Fibroblast of the aortic adventitia (primary cell): ENCODE measurements at regions not wholly inside any gene's neighbourhood (a gene's known extent, or its start where the extent isn't known, plus 50 kb on each side); places are given as distances from the start of the nearest gene placed in this dataset.
A peak's percentile ranks its signal among the peaks of the same experiment; 100 is the strongest.

Experiments
- DNase-seq: peaks from one replicate; pipeline ENCODE4 v3.0.0-alpha.2; 2010; ENCODE audit warnings: low read depth
- H3K4me3 ChIP-seq: 2 replicates; pipeline ENCODE4 v1.5.1; 2011; ENCODE audit warnings: low read depth, mild to moderate bottlenecking, control low read depth, low read length, moderate library complexity
- TF ChIP-seq, protein P1 (sequence below): IDR thresholded peaks from 2 replicates; pipeline ENCODE4 v1.5.1; 2011; ENCODE audit warnings: mild to moderate bottlenecking, low read length, control low read depth, inconsistent platforms; ENCODE audit not compliant: insufficient read depth

DNA sequence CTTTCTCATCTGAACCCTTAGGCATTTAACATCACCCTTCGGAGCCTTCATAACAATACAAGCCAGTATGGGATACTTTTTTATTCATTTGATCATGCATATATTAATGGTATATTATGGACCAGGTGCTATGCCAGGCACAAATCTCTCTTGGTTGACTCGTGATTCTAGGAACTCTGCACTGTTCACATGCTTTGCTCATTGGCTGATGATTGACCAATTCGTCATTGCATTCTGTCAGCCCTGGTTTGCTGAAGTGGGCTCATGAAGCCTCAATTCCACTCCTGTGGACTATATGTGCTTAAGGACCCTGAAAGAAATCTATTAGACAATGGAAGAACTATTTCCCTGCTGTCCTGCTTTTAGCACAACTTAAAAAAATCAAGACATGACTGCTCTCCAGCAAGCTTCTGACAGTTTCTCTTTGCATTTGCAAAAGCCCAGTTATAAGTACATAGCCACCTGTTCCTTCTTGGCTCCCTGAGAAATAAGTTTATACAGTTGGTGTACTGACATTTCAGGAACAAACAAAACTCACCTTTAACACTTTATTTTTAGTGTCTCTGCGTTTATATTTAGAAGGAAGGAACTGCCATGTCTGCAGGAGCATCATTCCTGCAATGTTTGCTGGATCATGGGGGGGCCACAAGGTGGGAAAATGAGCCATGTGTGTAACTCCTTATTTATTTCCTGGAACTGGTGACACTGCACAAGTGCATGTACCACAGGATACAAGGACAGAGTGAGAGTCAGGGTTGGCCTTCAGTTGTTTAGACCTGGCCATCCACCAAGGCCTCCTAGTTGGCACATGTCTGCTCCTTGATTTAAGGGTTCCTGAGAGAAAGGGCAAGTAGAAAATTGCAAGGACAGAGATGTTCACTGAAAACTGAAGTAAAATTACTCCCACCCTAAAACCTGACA lies 146.0 kb upstream of the NAMPT start:
- TF ChIP-seq, protein P1, sequence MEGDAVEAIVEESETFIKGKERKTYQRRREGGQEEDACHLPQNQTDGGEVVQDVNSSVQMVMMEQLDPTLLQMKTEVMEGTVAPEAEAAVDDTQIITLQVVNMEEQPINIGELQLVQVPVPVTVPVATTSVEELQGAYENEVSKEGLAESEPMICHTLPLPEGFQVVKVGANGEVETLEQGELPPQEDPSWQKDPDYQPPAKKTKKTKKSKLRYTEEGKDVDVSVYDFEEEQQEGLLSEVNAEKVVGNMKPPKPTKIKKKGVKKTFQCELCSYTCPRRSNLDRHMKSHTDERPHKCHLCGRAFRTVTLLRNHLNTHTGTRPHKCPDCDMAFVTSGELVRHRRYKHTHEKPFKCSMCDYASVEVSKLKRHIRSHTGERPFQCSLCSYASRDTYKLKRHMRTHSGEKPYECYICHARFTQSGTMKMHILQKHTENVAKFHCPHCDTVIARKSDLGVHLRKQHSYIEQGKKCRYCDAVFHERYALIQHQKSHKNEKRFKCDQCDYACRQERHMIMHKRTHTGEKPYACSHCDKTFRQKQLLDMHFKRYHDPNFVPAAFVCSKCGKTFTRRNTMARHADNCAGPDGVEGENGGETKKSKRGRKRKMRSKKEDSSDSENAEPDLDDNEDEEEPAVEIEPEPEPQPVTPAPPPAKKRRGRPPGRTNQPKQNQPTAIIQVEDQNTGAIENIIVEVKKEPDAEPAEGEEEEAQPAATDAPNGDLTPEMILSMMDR = no peak
- DNase-seq = no peak
- no peak overlapping the region for H3K4me3 ChIP-seq

DNA sequence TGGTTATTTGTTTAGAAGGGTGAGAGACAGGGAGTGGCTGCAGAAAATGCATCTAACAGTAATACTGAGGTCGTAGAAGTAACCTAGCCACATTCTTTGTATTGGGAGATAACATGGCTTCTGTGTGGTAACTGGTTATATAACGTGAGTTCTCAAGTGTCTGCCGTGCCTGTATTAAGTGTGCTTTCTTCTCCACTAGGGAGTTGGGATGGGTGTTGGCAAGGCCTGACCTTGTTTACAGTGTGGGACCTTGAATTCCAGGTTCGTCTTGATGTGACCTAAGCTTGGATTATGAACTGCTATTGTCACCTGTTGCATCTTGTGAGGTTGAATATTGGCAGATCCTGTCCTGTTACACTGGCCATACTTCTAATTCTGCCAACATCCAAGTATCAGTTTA lies 145.3 kb upstream of the NAMPT start:
- no peak for DNase-seq
- H3K4me3 ChIP-seq = no peak overlapping the region
- TF ChIP-seq, protein P1 = no peak

DNA sequence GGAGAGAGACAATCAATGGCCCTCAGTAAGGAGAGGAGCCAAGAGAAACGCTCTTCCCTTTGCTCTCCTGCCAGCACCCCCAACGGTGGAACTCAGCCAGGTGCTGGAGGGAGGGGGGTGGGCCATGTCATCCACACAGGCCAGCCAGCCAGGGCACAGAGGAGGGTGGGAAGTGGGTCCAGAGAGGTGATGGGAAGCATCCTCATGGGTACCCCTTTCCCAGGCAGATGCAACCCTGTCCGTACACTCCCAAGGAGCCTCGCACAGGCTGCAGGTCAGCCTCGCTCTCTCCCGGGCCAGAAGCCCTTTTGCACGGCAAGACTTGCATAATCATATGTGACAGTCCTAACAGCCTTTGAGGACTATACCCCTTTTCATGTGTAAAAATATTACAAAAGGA lies 142.0 kb upstream of the NAMPT start:
- H3K4me3 ChIP-seq = no peak overlapping the region
- TF ChIP-seq, protein P1 = no peak
- DNase-seq = no peak

DNA sequence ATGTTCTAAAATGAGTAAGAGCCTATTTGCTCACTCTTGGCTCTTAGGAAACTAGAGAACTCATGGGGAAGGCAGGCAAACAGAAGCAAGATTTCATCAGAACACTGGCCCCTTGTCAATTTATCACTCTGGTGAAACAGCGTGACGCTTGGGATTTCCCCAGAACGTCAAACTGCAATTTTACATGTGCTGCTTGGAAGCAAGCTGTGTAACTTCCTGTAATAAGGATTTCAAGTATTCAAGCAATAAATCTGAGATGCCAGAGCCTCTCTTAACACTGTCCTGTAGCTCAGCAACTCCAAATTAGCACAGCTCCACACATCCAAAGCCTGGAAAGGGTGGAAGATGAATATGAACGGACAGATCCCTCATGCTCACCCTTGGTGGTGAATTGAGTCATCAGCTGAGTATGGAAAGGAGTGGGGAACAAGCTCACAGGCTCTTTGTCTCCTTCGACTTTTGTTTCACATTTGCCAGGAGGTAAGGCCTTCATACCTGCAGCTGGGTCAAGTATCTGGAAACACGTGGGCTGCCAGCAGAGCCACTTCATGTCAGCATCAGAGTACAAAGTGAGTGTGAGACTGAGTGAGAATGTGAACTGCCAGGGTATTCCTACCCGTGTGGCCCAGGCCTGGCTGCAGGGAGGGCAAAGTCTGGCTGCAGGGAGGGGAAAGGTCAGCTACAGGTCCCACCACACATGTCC lies 140.4 kb upstream of the NAMPT start:
- H3K4me3 ChIP-seq = peak overlapping the region; percentile 31
- TF ChIP-seq, protein P1 = no peak

DNA sequence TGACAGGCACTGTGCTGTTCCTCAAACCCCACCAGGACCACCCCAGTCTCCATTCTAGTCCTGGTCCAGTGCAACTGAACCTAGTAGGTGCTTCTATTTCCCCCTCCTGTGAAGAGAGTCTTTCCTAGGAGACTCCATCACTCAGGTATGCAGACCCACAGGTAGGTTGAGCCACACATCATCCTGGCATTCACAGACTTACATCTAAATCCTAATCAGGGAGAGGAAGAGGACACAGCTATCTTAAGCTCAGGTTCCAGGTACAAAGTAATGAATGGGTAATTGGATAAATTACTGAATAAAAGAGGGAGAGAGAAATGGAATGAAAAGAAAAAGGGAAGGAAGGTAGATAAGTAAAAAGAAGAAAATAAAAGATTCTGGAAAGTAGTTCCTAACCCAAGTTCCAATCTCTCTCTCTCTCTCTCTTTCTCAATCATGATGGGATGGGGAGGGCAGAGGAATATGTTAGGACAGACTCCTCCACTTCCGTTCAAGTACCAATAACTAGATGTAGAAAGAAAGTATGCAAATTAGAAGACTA lies 139.8 kb upstream of the NAMPT start:
- TF ChIP-seq, protein P1 = no peak
- no peak for DNase-seq
- no peak overlapping the region for H3K4me3 ChIP-seq

More for the DNA sequence above, 140.4 kb upstream of the NAMPT start:
- DNase-seq = peak; percentile 100

DNA sequence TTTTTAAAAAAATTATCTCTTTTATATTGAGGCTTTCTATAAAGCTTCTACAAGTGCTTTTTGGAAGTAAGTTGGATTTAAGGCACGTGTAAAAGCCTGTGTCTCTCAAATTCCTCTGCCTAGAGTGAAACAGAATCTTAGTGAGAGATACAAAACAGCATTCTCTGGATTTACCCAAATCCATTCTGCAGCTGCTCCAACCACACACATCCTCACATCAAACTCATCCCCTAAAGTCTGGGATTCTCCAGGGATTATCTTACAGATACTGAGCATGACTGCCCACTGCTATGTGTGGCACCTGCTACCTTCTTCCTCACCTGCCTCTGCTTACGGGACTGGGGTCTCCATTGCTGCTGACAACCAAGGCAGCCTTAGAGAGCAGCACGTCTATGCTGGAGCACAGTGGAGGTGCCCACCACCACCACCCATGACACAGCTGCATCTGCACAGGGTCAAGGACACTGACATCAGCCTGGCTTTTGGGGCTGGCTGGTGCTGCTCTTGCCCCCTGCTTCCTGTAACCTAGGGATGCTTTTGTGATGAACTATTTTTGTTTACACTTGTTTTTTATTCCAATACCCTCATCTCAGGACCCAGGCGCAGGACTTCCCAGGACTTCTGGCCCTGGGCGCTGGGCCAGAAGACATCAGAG lies 139.2 kb upstream of the NAMPT start:
- no peak for DNase-seq
- no peak overlapping the region for H3K4me3 ChIP-seq

More for the DNA sequence above, 139.2 kb upstream of the NAMPT start:
- TF ChIP-seq, protein P1 = no peak
